SK-N-MC (cell line): ENCODE measurements at regions not wholly inside any gene's neighbourhood (a gene's known extent, or its start where the extent isn't known, plus 50 kb on each side); places are given as distances from the start of the nearest gene placed in this dataset.

Experiments used
- DNase-seq: peaks from one replicate; pipeline ENCODE4 v3.0.0-alpha.2; 2011; ENCODE audit warnings: low read depth, low spot score
- H3K27ac ChIP-seq: fragments of 200-600 bp; sonication (generic); 2 replicates; pipeline ENCODE4 v1.5.1; 2016; ENCODE audit warnings: mixed run types
- H3K36me3 ChIP-seq: fragments of 200-600 bp; sonication (generic); 2 replicates; pipeline ENCODE4 v1.6.1; 2017; ENCODE audit warnings: antibody characterized with exemption, low read length, mixed read lengths; ENCODE audit not compliant: insufficient read depth
- H3K4me3 ChIP-seq: fragments of 200-600 bp; sonication (generic); 2 replicates; pipeline ENCODE4 v1.5.1; 2016
- H3K9ac ChIP-seq: fragments of 200-600 bp; sonication (generic); 2 replicates; pipeline ENCODE4 v1.8.0; 2017; ENCODE audit warnings: mixed run types, mixed read lengths; ENCODE audit not compliant: insufficient read length
- H3K9me3 ChIP-seq: fragments of 200-600 bp; sonication (generic); 2 replicates; pipeline ENCODE4 v1.6.1; 2017; ENCODE audit warnings: low read depth, mild to moderate bottlenecking, antibody characterized with exemption, low read length, moderate library complexity, mixed read lengths
- EZH2 ChIP-seq: fragments of 200-600 bp; sonication (generic); IDR thresholded peaks from one replicate; pipeline ENCODE4 v1.6.1; 2017; ENCODE audit warnings: antibody characterized with exemption
- FOXP2 ChIP-seq: optimal IDR thresholded peaks from 2 replicates; pipeline ENCODE3; 2011; ENCODE audit warnings: mild to moderate bottlenecking, moderate library complexity; ENCODE audit not compliant: insufficient read depth; ENCODE audit errors: extremely low read length, control extremely low read depth
- POLR2AphosphoS5 ChIP-seq: IDR thresholded peaks from 2 replicates; pipeline ENCODE4 v1.6.1; 2012; ENCODE audit warnings: mild to moderate bottlenecking, low read depth, low read length, borderline replicate concordance

DNA sequence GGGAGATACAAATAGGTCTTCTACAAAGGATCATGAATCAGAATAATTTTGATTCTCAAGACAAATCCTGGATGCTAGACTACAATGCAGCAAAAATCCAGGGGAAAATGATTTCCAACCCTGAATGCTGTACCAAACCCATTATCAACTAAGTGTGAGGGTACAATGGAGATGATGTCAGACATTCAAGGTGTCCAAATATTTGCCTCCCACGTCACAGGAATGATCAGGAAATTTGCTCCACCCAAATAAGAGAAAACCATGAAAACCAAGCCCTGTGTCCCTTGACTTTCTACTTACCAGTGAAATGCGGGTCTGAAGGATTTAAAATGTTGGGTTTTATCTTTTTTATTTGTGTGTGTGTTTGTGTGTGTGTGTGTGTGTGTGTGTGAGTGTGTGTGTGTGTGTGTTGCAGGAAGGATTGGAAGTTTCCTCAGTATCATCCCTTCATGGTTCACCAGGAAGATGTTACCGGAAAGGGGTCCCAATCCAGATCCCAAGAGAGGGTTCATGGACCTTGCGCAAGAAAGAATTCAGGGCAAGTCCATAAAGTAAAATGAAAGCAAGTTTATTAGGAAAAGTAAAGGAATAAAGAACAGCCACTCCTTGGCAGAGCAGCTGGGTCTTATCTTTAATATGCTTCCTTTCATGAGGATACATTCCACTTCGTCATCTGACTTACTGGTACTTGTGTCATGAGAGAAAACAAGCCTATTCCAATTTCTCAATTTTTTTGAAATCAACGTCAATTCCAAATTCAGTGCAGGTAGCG lies 61.1 kb upstream of the ID2 start:
- no peak for DNase-seq
- no peak for TF ChIP-seq FOXP2
- TF ChIP-seq POLR2AphosphoS5, result no peak
- TF ChIP-seq EZH2, result no peak
- Histone ChIP-seq H3K9ac (no peak overlapping the region), H3K27ac (no peak overlapping the region), H3K36me3 (no peaks in the 10 kb centered on the region), H3K9me3 (no peaks in the 10 kb centered on the region), H3K4me3 (no peak overlapping the region)

DNA sequence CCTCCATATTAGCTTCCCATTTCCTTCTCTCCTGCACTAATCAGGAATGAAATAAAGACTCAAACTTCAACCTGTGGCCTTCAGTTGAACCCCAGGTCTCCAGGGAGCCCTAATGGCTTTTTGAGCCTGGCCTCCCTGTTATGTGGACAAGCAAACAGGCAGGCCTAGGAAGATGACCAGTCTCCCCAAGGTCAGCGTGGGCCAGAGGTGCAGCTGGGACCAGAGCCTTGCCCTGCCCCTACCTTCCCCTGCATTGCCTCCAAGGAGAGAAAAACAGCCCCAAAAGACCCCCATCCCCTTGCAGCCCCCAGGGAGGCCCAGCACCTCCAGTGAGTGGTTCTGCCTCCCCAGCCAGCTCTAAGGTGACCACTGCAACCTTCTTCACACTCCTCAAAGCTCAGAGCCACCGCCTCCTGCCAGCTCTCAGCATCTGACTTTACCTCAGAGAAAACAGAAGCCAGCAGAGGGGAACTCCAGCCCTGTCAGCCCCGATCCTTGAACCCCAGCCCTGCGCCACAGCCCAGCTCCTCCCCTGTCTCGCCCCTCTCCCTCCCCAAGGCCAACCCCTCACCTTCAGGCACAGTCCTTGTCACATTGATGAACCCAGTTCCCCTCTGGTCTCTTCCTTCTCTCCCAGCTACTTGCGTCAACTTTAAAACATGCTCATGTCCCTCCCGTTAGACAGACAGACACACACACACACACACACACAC lies 59.5 kb upstream of the ID2 start:
- no peak overlapping the region for H3K9ac ChIP-seq
- no peak for DNase-seq
- H3K27ac ChIP-seq, result no peak overlapping the region
- H3K9me3 ChIP-seq, result no peaks in the 10 kb centered on the region
- no peak overlapping the region for H3K4me3 ChIP-seq
- TF ChIP-seq EZH2, result no peak
- no peaks in the 10 kb centered on the region for H3K36me3 ChIP-seq

DNA sequence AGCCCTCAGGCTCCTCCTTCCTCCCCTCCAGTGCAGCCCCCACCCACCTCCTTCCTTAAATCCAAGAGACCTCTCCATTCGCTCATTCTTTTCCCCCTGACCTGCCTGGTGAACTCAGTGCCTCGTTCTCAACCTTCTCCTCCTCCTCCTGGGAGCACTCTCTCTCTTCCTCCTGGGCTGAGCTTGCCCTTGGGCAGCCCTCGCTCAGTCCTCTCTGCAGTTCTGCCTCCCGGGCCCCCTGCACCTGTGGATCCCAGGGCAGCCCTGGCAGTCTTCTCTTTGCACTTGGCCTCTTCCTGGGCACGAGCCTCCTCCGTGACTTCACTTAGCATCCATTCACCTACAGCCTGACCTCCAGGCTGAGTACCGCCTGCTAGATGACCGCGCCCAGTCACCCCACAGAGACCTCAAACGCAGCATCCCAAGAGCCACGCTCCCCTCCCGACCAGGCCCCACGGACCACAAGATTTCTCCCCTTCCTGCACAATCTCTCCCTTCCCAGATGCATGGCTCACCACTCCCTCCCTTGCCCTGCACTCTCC lies 58.9 kb upstream of the ID2 start:
- H3K9me3 ChIP-seq, result no peaks in the 10 kb centered on the region
- no peak overlapping the region for H3K9ac ChIP-seq
- H3K27ac ChIP-seq, result no peak overlapping the region
- H3K4me3 ChIP-seq, result no peak overlapping the region
- no peak for DNase-seq
- H3K36me3 ChIP-seq, result no peaks in the 10 kb centered on the region
- TF ChIP-seq FOXP2 (no peak), POLR2AphosphoS5 (no peak), EZH2 (no peak)

DNA sequence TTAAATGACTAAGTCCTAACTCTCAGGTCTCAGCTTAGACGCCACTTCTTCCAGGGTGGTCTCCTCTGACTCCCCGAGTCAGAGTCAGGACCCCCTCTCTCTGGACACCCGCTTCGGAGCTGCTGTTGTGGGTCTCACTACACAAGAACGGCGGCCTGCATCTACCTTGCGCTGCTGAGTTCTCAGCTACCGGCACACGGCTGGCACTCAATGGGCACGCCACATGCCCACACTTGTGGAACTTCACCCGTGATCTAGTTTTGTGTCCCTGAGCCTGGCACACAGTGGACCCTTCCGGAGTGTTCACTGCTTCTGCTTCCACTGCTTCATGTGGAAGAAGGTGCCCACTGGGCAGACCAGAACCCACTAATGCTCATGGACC lies 58.3 kb upstream of the ID2 start:
- H3K27ac ChIP-seq, result no peak overlapping the region
- no peak for DNase-seq
- no peak overlapping the region for H3K9ac ChIP-seq
- TF ChIP-seq POLR2AphosphoS5 (no peak), FOXP2 (no peak), EZH2 (no peak)
- no peaks in the 10 kb centered on the region for H3K9me3 ChIP-seq
- H3K36me3 ChIP-seq, result no peaks in the 10 kb centered on the region
- H3K4me3 ChIP-seq, result no peak overlapping the region

DNA sequence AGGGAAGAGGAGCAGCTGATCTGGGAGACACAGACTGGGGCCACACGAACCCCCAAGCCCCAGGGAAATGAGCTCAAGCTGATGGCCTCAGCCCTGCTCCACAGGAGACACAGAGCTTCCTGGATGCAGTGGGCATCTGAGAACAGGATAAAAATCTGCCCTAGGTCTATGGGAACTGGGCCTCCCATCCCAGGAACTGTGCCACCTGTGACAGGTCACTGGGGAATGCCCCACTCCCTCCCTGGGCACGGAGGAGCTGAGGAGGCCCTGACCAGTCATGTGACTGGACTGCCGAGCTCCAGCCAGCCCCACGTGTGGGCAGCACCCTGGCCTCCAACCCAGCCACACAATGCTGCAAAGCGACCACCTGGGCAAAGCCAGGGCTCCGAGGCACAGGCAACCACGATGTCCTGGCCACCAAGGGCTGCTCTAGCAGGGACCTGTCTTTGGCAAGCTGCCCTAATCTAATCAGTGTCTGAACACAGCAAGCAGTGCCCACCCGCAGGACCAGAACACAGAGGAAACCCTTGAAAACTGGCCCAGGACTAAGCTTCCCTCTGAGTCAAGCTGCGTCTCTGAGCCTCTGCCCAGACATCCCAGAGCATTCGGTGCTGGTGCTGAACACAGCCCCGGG lies 57.8 kb upstream of the ID2 start:
- no peak for TF ChIP-seq EZH2
- no peak for TF ChIP-seq FOXP2
- no peak for TF ChIP-seq POLR2AphosphoS5
- Histone ChIP-seq H3K4me3 (no peak overlapping the region), H3K27ac (no peak overlapping the region), H3K9me3 (no peaks in the 10 kb centered on the region), H3K36me3 (no peaks in the 10 kb centered on the region), H3K9ac (no peak overlapping the region)
- no peak for DNase-seq

DNA sequence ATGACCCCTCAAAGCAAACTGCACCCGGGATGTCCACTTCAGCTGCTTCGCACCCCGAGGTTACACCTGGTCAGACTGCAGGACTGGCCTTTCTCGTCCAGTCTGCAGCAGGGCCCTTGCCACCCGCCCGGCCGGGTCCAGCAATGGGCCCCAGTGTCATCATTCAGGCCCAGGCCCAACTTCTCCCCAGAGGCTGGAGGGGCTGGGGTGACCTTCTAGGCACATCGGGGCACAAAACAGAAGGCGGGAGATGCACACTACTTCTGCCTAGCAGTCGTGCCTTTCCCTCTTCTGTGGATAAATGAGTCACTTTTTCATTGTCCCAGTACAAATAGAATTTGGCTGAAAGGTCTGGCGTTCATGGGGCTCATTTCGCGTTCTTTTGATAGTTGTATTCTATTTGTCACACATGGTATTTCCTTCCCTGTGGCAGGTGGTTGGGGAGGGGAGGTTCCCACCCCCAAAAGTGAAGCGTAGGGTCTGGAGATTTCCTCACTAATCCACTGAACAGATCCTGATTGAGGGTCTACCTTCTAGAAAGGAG lies 56.9 kb upstream of the ID2 start:
- H3K9me3 ChIP-seq, result no peaks in the 10 kb centered on the region
- H3K4me3 ChIP-seq, result no peak overlapping the region
- H3K27ac ChIP-seq, result no peak overlapping the region
- DNase-seq, result no peak
- H3K36me3 ChIP-seq, result no peaks in the 10 kb centered on the region
- H3K9ac ChIP-seq, result no peak overlapping the region
- TF ChIP-seq FOXP2, result no peak

DNA sequence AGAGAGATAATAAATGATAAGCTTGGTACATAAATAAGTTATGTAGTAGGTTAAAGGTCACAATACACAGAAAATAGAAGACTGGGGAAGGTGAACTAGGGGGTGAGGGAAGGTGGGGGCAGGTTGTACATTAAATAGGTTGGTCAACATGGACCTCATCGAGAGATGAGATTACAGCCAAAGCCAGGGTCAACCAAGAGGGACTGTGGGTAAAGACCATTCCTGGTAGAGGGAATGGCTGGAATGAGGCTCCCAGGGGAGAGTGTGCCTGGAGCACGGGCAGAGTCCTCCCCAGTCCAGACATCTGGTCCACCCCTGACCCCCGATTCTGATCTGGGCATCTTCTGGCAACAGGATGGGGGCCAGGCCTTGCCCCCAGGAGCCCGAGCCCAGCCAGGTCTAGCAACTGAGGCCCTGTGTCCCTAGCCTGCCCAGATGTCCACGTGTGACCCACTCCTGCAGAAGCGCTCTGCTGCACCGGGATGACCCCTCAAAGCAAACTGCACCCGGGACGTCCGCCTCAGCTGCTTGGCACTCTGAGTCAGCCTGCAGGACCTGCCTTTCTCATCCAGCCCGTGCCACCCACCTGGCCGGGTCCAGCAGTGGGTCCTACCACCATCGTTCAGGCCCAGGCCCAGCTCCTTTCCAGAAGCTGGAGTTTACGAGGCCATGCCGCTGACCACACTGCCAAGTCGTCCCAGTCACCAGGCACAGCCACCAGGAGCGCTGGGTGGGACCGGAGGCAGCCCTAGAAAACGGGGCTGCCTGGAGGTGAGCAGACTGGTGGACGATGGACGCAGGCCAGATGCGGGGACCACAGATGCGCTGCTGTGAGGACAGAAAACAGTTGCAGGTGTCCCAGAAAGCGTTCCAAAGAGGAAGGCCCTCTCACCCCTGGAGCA lies 56.2 kb upstream of the ID2 start:
- H3K9me3 ChIP-seq, result no peaks in the 10 kb centered on the region
- H3K9ac ChIP-seq, result no peak overlapping the region
- no peaks in the 10 kb centered on the region for H3K36me3 ChIP-seq
- no peak for DNase-seq
- TF ChIP-seq FOXP2 (no peak), EZH2 (no peak), POLR2AphosphoS5 (no peak)
- H3K27ac ChIP-seq, result no peak overlapping the region
- no peak overlapping the region for H3K4me3 ChIP-seq
